Panc1 (cell line): ENCODE measurements at regions not wholly inside any gene's neighbourhood (a gene's known extent, or its start where the extent isn't known, plus 50 kb on each side); places are given as distances from the start of the nearest gene placed in this dataset.

Source experiments
- CTCF ChIP-seq: fragments of 450-650 bp; IDR thresholded peaks from 2 replicates; pipeline ENCODE4 v1.5.1; 2017; ENCODE audit warnings: mild to moderate bottlenecking
- POLR2AphosphoS5 ChIP-seq: IDR thresholded peaks from 2 replicates; pipeline ENCODE4 v1.6.1; 2012; ENCODE audit warnings: mild to moderate bottlenecking, low read depth, low read length, moderate library complexity
- REST ChIP-seq, 2 experiments: IDR thresholded peaks; 2 replicates each; pipeline ENCODE4 v1.6.1; 2011 to 2012; ENCODE audit warnings: low read depth in 2 of 2, control low read depth in 1 of 2, low read length in 1 of 2, mild to moderate bottlenecking in 1 of 2, moderate library complexity in 1 of 2; ENCODE audit not compliant: insufficient read depth in 1 of 2
- SIN3A ChIP-seq: IDR thresholded peaks from 2 replicates; pipeline ENCODE4 v1.6.1; 2012; ENCODE audit warnings: low read depth, mild to moderate bottlenecking, low read length, moderate library complexity, borderline replicate concordance; ENCODE audit not compliant: insufficient read depth
- TCF7L2 ChIP-seq: IDR thresholded peaks from 2 replicates; pipeline ENCODE4 v1.6.1; 2011; ENCODE audit warnings: mild to moderate bottlenecking, low read depth, low read length, inconsistent platforms

- TF ChIP-seq CTCF (no peak), POLR2AphosphoS5 (no peak), SIN3A (no peak), REST (IDR thresholded peaks at IDR 0.05; ENCODE audit: insufficient read depth in 1 of 2, low read depth in 2 of 2, low read length in 1 of 2) (no peak), TCF7L2 (no peak)
Observed at GRCh38 chr9:111730937-111731567, 63.7 kb downstream of the SHOC1 start.
